ENCODE measurements at regions not wholly inside any gene's neighbourhood (a gene's known extent, or its start where the extent isn't known, plus 50 kb on each side); places are given as distances from the start of the nearest gene placed in this dataset.
"Not testable (repeated sequence)": the region's sequence is repeated elsewhere in the genome, so short reads cannot be mapped to it uniquely, and the experiment has no call there.

GRCh38 chr14:62409169-62409568 is 636.1 kb downstream of the KCNH5 start:
- no peak for DNase-seq (ENCODE audit: low read depth)

- no peak for DNase-seq (ENCODE audit: low read depth)
These were observed 635.5 kb downstream of the KCNH5 start for GRCh38 chr14:62409626-62410300.

- no peak for DNase-seq (ENCODE audit: low read depth)
These were observed 624.4 kb downstream of the KCNH5 start for GRCh38 chr14:62420847-62421246.

GRCh38 chr14:62428429-62429203 is 616.6 kb downstream of the KCNH5 start:
- no peak for DNase-seq (ENCODE audit: low read depth)

GRCh38 chr14:62429683-62430082 is 615.6 kb downstream of the KCNH5 start:
- DNase-seq (ENCODE audit: low read depth): no peak

GRCh38 chr14:62431496-62431895 is 613.8 kb downstream of the KCNH5 start:
- DNase-seq (ENCODE audit: low read depth): no peak

GRCh38 chr14:62432955-62433354 is 612.3 kb downstream of the KCNH5 start:
- DNase-seq (ENCODE audit: low read depth): no peak

GRCh38 chr14:62436261-62436660 is 609.0 kb downstream of the KCNH5 start:
- DNase-seq (ENCODE audit: low read depth): no peak

- DNase-seq (ENCODE audit: low read depth): no peak
These were observed 606.0 kb downstream of the KCNH5 start for GRCh38 chr14:62439210-62439609.

GRCh38 chr14:62443796-62444195 is 601.5 kb downstream of the KCNH5 start:
- no peak for DNase-seq (ENCODE audit: low read depth)

- no peak for DNase-seq (ENCODE audit: low read depth)
These were observed 599.7 kb downstream of the KCNH5 start for GRCh38 chr14:62445570-62445969.

- no peak for DNase-seq (ENCODE audit: low read depth)
These were observed 594.0 kb downstream of the KCNH5 start for GRCh38 chr14:62451221-62451620.

GRCh38 chr14:62453226-62453625 is 592.0 kb downstream of the KCNH5 start:
- no peak for DNase-seq (ENCODE audit: low read depth)

- DNase-seq (ENCODE audit: low read depth): no peak
These were observed 589.8 kb downstream of the KCNH5 start for GRCh38 chr14:62455446-62455845.

- no peak for DNase-seq (ENCODE audit: low read depth)
These were observed 582.3 kb downstream of the KCNH5 start for GRCh38 chr14:62462988-62463387.

GRCh38 chr14:62468946-62469345 is 576.3 kb downstream of the KCNH5 start:
- DNase-seq (ENCODE audit: low read depth): no peak

- no peak for DNase-seq (ENCODE audit: low read depth)
These were observed 574.3 kb downstream of the KCNH5 start for GRCh38 chr14:62470935-62471334.

GRCh38 chr14:62491146-62491545 is 554.1 kb downstream of the KCNH5 start:
- DNase-seq (ENCODE audit: low read depth): no peak

- DNase-seq (ENCODE audit: low read depth): no peak
These were observed 547.5 kb downstream of the KCNH5 start for GRCh38 chr14:62497708-62498107.

GRCh38 chr14:62501021-62501750 is 544.1 kb downstream of the KCNH5 start:
- no peak for DNase-seq (ENCODE audit: low read depth)

- DNase-seq (ENCODE audit: low read depth): no peak
These were observed 540.2 kb downstream of the KCNH5 start for GRCh38 chr14:62505045-62505444.

GRCh38 chr14:62521309-62521708 is 523.9 kb downstream of the KCNH5 start:
- DNase-seq (ENCODE audit: low read depth): not testable (repeated sequence)

- DNase-seq (ENCODE audit: low read depth): no peak
These were observed 517.0 kb downstream of the KCNH5 start for GRCh38 chr14:62528296-62528695.

Data from T follicular helper cell (primary cell).